Colonic mucosa (tissue), 4 donors: ENCODE measurements at regions not wholly inside any gene's neighbourhood (a gene's known extent, or its start where the extent isn't known, plus 50 kb on each side); places are given as distances from the start of the nearest gene placed in this dataset.

Experiments
- DNase-seq: peaks from one replicate; pipeline ENCODE4 v3.0.0-alpha.2; 2020
- H3K27ac ChIP-seq: fragments of 200-600 bp; one replicate; pipeline ENCODE4 v1.8.0; 2021
- H3K27me3 ChIP-seq: fragments of 200-600 bp; one replicate; pipeline ENCODE4 v1.8.0; 2021
- H3K36me3 ChIP-seq: fragments of 200-600 bp; one replicate; pipeline ENCODE4 v1.8.0; 2021
- H3K4me1 ChIP-seq: fragments of 200-600 bp; one replicate; pipeline ENCODE4 v1.8.0; 2021; ENCODE audit warnings: mild to moderate bottlenecking
- H3K4me3 ChIP-seq: fragments of 200-600 bp; one replicate; pipeline ENCODE4 v1.8.0; 2021
- H3K9ac ChIP-seq, 2 donors: one replicate each; pipeline ENCODE4 v1.7.0; 2013; ENCODE audit warnings: control low read depth in 2 of 2, low read depth in 2 of 2, low read length in 2 of 2
- H3K9me3 ChIP-seq: fragments of 200-600 bp; one replicate; pipeline ENCODE4 v1.8.0; 2021
- intact Hi-C: fragments of 100-400 bp; cut with DNase I; formaldehyde crosslinking; loops from one replicate; pipeline ENCODE4 v1.14.1; 2022
- TF ChIP-seq, protein P1 (sequence below): fragments of 200-600 bp; IDR thresholded peaks from one replicate; pipeline ENCODE4 v1.8.0; 2022; ENCODE audit warnings: antibody characterized with exemption, mild to moderate bottlenecking
- donor health status: healthy.
- donor health status: DM: no; HTN: no; CAD: no.
- donor health status: DM: no; HTN: no; CAD: no.

DNA sequence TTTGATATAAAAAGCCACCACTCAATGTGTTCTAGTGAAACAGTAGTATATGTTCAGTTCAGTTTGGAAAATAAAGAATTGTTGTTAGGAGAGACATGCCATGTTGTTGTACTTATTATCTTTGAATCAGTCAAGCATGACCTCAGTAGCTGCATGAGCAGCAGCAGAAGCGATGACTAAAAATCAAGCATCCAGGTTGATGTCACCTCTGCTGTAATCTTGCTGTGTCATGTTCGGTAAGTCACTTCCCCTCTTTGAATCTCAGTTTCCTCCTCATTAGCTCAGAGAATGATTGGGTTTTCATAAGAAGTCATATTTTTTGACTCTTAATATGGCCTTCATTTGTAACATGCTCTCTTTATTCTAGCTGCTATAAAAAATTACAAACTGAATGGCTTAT lies 428.4 kb upstream of the B3GALT2 start:
- TF ChIP-seq, protein P1, sequence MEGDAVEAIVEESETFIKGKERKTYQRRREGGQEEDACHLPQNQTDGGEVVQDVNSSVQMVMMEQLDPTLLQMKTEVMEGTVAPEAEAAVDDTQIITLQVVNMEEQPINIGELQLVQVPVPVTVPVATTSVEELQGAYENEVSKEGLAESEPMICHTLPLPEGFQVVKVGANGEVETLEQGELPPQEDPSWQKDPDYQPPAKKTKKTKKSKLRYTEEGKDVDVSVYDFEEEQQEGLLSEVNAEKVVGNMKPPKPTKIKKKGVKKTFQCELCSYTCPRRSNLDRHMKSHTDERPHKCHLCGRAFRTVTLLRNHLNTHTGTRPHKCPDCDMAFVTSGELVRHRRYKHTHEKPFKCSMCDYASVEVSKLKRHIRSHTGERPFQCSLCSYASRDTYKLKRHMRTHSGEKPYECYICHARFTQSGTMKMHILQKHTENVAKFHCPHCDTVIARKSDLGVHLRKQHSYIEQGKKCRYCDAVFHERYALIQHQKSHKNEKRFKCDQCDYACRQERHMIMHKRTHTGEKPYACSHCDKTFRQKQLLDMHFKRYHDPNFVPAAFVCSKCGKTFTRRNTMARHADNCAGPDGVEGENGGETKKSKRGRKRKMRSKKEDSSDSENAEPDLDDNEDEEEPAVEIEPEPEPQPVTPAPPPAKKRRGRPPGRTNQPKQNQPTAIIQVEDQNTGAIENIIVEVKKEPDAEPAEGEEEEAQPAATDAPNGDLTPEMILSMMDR, result no peak
- no peak overlapping the region for H3K4me3 ChIP-seq
- H3K4me1 ChIP-seq, result no peaks in the 10 kb centered on the region
- DNase-seq, result no peak
- intact Hi-C loops, result no loop called here
- no peaks in the 10 kb centered on the region for H3K9me3 ChIP-seq
- H3K36me3 ChIP-seq, result no peaks in the 10 kb centered on the region
- H3K27ac ChIP-seq, result no peak overlapping the region
- no peak overlapping the region for H3K9ac ChIP-seq
- no peaks in the 10 kb centered on the region for H3K27me3 ChIP-seq

DNA sequence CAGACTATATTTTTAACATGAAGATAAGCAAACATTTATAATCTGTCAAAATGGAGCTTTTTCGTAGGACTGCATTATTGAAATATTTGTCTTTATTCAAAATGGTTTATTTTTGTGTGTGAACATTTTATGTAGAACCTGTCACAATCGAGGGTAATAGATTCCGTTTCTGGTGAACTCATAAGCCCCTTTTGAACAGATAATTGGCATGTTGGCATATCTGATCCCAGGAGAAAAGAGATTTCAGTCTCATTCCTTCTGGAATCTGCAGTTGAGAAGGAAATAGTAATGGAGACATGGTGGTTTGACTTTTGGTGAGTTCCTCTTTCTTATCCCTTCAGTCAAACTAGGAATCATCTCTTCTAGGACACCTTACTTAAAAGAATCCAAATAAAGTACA lies 427.9 kb upstream of the B3GALT2 start:
- H3K9me3 ChIP-seq, result no peaks in the 10 kb centered on the region
- intact Hi-C loops, result no loop called here
- no peak overlapping the region for H3K27ac ChIP-seq
- H3K4me3 ChIP-seq, result no peak overlapping the region
- no peak for DNase-seq
- H3K27me3 ChIP-seq, result no peaks in the 10 kb centered on the region
- H3K9ac ChIP-seq, result no peak overlapping the region
- TF ChIP-seq, protein P1, result no peak
- no peaks in the 10 kb centered on the region for H3K36me3 ChIP-seq
- no peaks in the 10 kb centered on the region for H3K4me1 ChIP-seq

DNA sequence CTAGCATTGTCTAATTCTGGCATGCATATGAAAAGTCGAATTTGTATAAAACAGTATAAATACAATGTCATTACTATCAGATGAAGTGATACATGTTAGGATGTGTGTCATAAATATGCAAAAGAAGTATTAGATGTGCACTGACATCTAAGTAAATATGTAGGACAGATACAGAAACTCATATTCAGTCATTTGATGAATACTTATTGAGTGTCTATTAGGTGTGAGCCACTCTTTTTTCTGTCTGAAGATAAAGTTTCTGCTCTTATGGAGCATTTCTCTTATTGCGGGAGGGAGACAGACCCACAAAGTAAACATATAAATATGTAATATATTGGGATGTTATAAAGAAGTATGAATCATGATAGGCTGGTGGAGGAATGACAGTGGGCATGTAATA lies 426.6 kb upstream of the B3GALT2 start:
- TF ChIP-seq, protein P1, result no peak
- Histone ChIP-seq H3K4me1 (no peaks in the 10 kb centered on the region), H3K4me3 (no peak overlapping the region), H3K36me3 (no peaks in the 10 kb centered on the region), H3K9ac (no peak overlapping the region), H3K9me3 (no peaks in the 10 kb centered on the region), H3K27ac (no peak overlapping the region), H3K27me3 (no peaks in the 10 kb centered on the region)
- no peak for DNase-seq
- intact Hi-C loops, result no loop called here

DNA sequence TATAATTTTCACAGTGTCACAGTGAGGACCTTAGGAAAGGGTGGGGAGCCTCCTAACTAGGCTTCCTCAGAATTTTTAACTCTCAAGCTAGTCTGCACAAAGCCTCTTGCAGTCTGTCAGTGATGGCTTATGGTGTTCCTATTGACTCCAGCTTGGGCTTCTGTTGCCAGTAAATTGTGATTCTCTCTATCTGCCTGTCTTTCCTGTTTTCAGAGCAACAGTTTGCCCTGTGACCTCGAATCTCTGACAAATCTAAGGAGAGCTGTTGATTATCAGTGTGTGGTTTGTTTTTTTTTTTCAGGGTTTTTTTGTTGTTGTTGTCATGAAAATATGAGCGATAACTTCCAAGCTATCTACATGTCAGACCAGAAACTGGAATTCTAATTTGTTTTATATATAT lies 423.2 kb upstream of the B3GALT2 start:
- intact Hi-C loops, result no loop called here
- H3K27me3 ChIP-seq, result no peaks in the 10 kb centered on the region
- no peak overlapping the region for H3K27ac ChIP-seq
- H3K9ac ChIP-seq, result no peak overlapping the region
- H3K9me3 ChIP-seq, result no peaks in the 10 kb centered on the region
- no peaks in the 10 kb centered on the region for H3K36me3 ChIP-seq
- no peak for DNase-seq
- H3K4me3 ChIP-seq, result no peak overlapping the region
- peaks cover 3% of the 10 kb centered on the region for H3K4me1 ChIP-seq
- TF ChIP-seq, protein P1, result no peak

DNA sequence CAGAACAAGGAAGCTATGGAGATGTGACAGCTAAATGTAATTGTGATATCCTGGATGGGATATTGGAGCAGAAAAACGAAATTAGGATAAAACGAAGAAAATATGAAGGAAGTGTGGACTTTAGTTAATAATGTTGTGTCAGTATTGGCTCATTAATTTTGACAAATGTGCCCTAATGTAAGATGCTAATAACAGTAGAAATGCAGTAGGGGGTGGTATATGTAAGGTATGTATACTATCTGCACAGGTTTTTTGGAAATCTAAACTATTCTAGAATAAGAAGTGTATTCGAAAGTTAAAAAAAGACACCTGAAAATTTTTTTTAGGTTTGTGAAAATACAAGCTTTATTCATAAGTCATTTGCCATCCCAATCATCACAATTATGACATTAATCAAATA lies 421.4 kb upstream of the B3GALT2 start:
- no peak for DNase-seq
- Histone ChIP-seq H3K9me3 (no peaks in the 10 kb centered on the region), H3K4me3 (no peak overlapping the region), H3K4me1 (peaks cover 3% of the 10 kb centered on the region), H3K36me3 (no peaks in the 10 kb centered on the region), H3K27me3 (no peaks in the 10 kb centered on the region), H3K27ac (no peak overlapping the region), H3K9ac (no peak overlapping the region)
- intact Hi-C loops, result no loop called here
- TF ChIP-seq, protein P1, result no peak

DNA sequence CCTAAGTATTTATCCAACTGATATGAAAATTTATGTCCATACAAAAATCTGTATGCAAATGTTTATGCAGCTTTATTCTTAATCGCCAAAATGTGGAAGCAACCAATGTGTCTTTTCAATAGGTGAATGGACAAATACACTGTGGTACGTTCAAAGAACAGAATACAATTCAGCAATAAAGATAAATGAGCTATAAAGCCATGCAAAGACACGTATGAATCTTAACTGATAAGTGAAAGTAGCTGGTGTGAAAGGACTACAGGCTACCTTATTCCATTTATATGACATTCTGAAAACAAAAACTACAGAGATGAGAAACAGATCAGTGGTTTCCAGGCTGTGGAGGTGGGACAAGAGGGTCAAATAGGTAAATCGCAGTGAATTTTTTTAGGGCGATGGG lies 419.6 kb upstream of the B3GALT2 start:
- no peaks in the 10 kb centered on the region for H3K27me3 ChIP-seq
- TF ChIP-seq, protein P1, result no peak
- no peaks in the 10 kb centered on the region for H3K9me3 ChIP-seq
- H3K9ac ChIP-seq, result no peak overlapping the region
- intact Hi-C loops, result no loop called here
- peaks cover 3% of the 10 kb centered on the region for H3K4me1 ChIP-seq
- no peaks in the 10 kb centered on the region for H3K36me3 ChIP-seq
- no peak for DNase-seq
- H3K4me3 ChIP-seq, result no peak overlapping the region
- no peak overlapping the region for H3K27ac ChIP-seq
